ENCODE measurements at regions not wholly inside any gene's neighbourhood (a gene's known extent, or its start where the extent isn't known, plus 50 kb on each side); places are given as distances from the start of the nearest gene placed in this dataset.
"Not testable (repeated sequence)": the region's sequence is repeated elsewhere in the genome, so short reads cannot be mapped to it uniquely, and the experiment has no call there.

DNA sequence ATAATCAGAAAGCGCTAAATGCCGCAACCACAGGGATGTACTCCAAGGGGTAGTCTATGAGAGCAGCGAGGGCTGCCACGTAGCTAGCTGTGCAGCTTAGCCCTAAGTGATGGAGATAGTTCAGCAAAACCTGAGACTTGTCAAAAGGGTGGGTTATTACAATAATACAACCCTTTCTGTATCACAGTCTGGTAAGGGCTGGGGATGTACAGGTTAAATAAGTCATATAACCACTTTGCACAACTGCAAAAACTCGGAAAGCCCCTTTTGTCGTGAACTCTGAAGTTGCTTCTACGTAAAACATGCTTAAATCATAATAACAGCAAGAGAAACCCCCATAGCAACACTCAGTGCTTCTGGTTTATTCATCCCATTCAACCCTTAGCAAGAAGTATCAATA lies 598.8 kb downstream of the SUCLG1 start:
- DNase-seq = no peak

- no peak for DNase-seq
Measured at GRCh38 chr2:83859553-83859952, 599.5 kb downstream of the SUCLG1 start.

DNA sequence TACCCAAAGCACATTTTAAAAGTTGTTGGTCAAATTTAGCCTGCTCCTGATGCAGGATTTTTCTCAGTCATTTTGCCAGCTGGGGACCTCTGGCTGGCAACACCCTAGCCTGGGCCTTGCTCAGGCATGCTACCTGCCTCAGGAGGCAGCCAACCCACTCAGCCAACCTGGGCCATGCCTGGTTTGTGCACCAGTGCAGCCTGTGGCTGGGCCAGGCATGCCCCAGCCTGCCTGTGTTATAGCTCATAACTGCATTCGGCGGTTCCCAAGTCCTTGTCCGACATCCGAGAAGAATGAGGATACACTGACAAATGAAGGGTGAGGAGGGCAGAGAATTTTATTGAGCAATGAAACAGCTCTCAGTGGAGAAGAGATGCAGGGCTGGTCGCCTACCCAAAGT lies 608.0 kb downstream of the SUCLG1 start:
- no peak for DNase-seq

GRCh38 chr2:83850071-83850725 lies 608.9 kb downstream of the SUCLG1 start:
- peak; percentile 33 for DNase-seq

- DNase-seq = no peak
Measured at GRCh38 chr2:83844490-83844889, 614.6 kb downstream of the SUCLG1 start.

DNA sequence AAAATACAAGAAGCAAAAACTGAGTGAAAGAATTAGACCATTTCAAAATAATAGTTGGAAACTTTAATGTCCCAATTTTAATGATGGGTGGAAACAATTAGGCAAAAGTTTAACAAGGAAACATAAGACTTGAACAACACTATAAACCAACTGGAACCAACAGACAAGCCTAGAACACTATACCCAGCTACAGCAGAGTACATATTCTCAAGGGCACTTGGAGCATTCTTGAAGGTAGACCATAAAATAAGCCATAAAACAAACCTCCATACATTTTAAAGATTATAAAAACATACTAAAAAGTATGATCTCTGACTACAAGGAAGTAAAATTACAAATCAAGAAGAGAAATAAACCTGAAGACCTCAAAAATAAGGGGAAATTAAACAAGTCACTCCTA lies 616.7 kb downstream of the SUCLG1 start:
- DNase-seq = no peak

DNA sequence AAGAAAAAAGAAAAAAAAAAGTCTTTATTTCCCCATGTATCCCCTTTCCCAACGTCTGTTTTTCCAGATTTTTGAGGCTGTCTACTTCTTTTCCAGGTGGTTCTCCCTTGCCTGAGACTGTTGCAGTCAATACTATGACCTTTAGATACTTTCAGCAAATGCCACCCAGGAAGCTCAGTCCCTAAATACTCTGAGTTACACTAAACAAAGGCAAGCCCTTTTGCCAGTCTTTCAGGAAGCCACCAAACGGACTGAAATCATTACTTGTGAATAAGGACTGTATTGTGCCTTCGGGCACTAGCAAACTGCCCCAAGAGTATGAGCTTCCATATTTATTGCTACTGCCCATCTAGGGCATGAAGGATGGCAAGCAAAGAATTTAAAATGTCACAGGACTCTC lies 621.3 kb downstream of the SUCLG1 start:
- no peak for DNase-seq

DNA sequence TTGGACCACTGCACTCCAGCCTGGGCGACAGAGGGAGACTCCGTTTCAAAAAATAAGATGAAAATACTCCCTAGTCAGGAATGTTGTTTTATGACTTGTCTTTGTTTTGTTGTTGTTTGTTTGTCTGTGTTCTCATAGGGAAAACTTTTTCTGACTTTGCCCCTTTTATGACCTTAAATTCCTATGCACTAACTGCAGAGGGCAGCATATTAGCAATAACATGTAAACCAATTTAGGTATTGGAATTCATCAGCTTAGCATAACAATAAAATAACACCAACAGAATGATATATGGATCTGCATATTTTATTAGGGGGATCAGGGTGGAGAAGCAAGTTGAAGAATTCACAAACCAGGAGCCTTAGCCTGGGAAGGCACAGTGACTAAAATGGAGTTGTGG lies 631.5 kb downstream of the SUCLG1 start:
- DNase-seq = no peak

- DNase-seq = no peak
Measured at GRCh38 chr2:83826577-83826976, 632.5 kb downstream of the SUCLG1 start.

GRCh38 chr2:83823229-83823628 lies 635.9 kb downstream of the SUCLG1 start:
- DNase-seq = no peak

- peak; percentile 21 for DNase-seq
Measured at GRCh38 chr2:83817511-83817910, 641.6 kb downstream of the SUCLG1 start.

- no peak for DNase-seq
Measured at GRCh38 chr2:83808878-83809277, 650.2 kb downstream of the SUCLG1 start.

DNA sequence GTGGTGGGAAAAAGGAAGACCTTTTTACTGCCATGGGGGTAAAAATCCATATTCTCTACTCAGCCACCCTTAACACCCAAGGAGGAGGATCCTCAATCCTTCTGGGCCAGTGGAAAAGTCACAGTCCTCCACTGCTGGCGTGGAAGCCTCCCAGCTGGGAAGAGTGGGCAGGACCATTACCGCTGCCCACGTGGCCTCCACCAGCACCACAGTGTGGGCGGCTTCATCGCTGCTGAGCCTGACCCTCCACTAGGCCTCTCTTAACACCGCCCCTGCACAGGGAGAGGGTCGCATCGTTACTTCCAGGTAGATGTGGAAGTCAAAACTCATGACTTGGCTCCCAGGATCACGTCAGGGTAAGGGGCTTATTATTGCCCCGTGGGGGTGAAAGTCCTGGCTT lies 656.5 kb downstream of the SUCLG1 start:
- DNase-seq = no peak

- DNase-seq = no peak
Measured at GRCh38 chr2:83795777-83796176, 663.3 kb downstream of the SUCLG1 start.

- not testable (repeated sequence) for DNase-seq
Measured at GRCh38 chr2:83790467-83790866, 668.6 kb downstream of the SUCLG1 start.

- not testable (repeated sequence) for DNase-seq
Measured at GRCh38 chr2:83789674-83790073, 669.4 kb downstream of the SUCLG1 start.

GRCh38 chr2:83788938-83789566 lies 670.0 kb downstream of the SUCLG1 start:
- DNase-seq = not testable (repeated sequence)

DNA sequence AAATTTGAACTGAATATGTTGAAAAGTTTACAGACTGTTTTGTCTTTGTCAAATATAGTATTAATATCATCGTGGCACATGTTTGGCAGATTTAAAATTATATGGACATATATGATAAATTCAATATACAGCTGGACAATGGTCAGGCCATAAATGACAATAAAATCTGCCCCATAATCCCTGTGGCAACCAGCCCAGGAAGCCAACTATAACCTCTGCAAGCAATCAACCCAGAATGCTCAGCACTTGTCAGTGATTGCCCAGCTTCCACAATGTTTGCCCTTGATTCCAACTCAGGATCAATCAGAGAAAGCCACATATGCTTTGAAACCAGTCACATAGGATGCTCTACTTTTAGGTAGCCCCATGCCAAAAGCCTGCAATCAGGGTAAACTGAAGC lies 671.9 kb downstream of the SUCLG1 start:
- no peak for DNase-seq

DNA sequence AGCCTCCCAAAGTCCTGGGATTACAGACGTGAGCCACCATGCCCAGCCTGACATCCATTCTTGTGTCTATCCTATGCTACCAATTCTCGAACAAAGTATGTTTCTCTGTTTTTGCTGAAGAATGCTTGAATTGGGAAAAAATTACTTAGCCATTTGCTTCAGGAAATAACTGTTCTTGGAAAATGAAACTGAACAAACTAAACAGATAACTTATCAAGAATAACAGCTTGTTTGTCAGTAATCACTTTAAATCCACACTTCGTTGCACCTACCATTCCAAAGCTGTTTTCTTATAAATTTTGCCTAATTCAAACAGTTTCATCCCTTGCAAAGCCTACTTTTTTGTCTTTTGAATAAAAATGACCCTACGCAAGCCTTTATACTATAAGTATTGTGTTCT lies 672.9 kb downstream of the SUCLG1 start:
- no peak for DNase-seq

GRCh38 chr2:83784947-83785346 lies 674.1 kb downstream of the SUCLG1 start:
- DNase-seq = no peak

- no peak for DNase-seq
Measured at GRCh38 chr2:83784315-83784714, 674.8 kb downstream of the SUCLG1 start.

GRCh38 chr2:83782122-83782521 lies 677.0 kb downstream of the SUCLG1 start:
- DNase-seq = no peak

DNA sequence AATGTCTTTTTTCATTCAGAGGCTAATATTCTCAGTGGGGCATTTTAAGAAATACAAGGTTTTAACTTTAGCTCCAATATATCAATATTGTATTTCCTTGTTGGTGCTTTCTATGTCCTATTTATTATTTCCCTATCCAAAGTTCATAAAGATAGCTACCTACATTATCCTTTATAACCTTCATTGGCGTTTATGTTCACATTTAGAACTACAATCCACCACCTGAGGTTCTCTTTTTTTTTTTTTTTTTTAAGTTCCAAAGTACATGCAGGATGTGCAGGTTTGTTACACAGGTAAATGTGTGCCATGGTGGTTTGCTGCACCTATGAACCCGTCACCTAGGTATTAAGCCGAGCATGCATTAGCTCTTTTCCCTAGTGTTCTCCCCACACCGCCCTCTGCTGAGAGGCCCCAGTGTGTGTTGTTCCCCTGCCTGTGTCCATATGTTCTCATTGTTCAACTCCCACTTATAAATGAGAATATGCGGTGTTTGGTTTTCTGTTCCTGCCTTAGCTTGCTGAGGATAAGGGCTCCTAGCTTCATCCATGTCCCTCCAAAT lies 694.6 kb downstream of the SUCLG1 start:
- DNase-seq = no peak

- no peak for DNase-seq
Measured at GRCh38 chr2:83757329-83757728, 701.8 kb downstream of the SUCLG1 start.

DNA sequence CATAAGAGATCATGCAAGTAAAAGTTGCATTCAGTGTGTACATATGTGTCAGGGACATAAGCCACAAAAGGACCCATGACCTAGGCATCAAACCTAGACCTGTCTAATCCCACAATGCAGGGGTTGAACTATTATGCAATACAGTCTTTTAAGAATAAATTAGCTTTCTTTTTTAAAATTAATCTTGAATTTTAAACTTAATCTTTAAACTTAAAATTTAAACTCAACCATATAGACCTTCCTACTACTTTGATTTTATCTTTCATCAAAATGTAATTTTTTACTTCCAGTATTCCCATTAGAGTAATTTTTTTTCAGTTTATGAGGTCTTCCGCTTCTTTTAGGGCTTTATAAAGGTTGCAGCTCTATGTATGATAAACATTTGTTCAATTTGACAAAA lies 702.9 kb downstream of the SUCLG1 start:
- no peak for DNase-seq

All from fibroblast of skin of right biceps (primary cell).